ENCODE measurements at regions not wholly inside any gene's neighbourhood (a gene's known extent, or its start where the extent isn't known, plus 50 kb on each side); places are given as distances from the start of the nearest gene placed in this dataset.

- no peaks in the 10 kb centered on the region for H3K36me3 ChIP-seq (ENCODE audit: insufficient read depth, low read length)
- no peaks in the 10 kb centered on the region for H3F3A ChIP-seq (ENCODE audit: insufficient read depth, low read length, poor library complexity, severe bottlenecking)
- H3K27ac ChIP-seq (ENCODE audit: low read length), result no peak overlapping the region
- no peaks in the 10 kb centered on the region for H3K79me2 ChIP-seq (replicated peaks; ENCODE audit: insufficient read depth, low read length)
- H3K4me3 ChIP-seq (ENCODE audit: low read length), result no peak overlapping the region
- no peaks in the 10 kb centered on the region for H3K27me3 ChIP-seq (ENCODE audit: insufficient read depth, low read depth, low read length)
- no peaks in the 10 kb centered on the region for H4K20me1 ChIP-seq (ENCODE audit: insufficient read depth)
- no peak overlapping the region for H2AFZ ChIP-seq (ENCODE audit: low read depth, low read length)
- H3K4me2 ChIP-seq (ENCODE audit: low read length), result no peak overlapping the region
- H3K9me3 ChIP-seq (ENCODE audit: low read length), result no peaks in the 10 kb centered on the region
- no peaks in the 10 kb centered on the region for H3K9me2 ChIP-seq (ENCODE audit: insufficient read depth, low read length)
- TF ChIP-seq SMC3 (conservative IDR thresholded peaks at IDR 0.05; ENCODE audit: poor library complexity) (no peak), MXI1 (conservative IDR thresholded peaks at IDR 0.05; ENCODE audit: poor library complexity, severe bottlenecking) (no peak)
- no peak overlapping the region for H3K9ac ChIP-seq (ENCODE audit: low read length)
Observed at GRCh38 chr3:145903472-145904013, 257.4 kb downstream of the PLOD2 start.

- Histone ChIP-seq H3K4me2 (ENCODE audit: low read length) (no peak overlapping the region), H3K27me3 (ENCODE audit: insufficient read depth, low read depth, low read length) (no peaks in the 10 kb centered on the region), H3K4me3 (ENCODE audit: low read length) (no peak overlapping the region), H3K9me2 (ENCODE audit: insufficient read depth, low read length) (no peaks in the 10 kb centered on the region), H3K9ac (ENCODE audit: low read length) (no peak overlapping the region), H4K20me1 (ENCODE audit: insufficient read depth) (no peaks in the 10 kb centered on the region), H3K79me2 (replicated peaks; ENCODE audit: insufficient read depth, low read length) (no peaks in the 10 kb centered on the region), H2AFZ (ENCODE audit: low read depth, low read length) (no peak overlapping the region), H3F3A (ENCODE audit: insufficient read depth, low read length, poor library complexity, severe bottlenecking) (no peaks in the 10 kb centered on the region), H3K36me3 (ENCODE audit: insufficient read depth, low read length) (no peaks in the 10 kb centered on the region), H3K9me3 (ENCODE audit: low read length) (no peaks in the 10 kb centered on the region), H3K27ac (ENCODE audit: low read length) (no peak overlapping the region)
- TF ChIP-seq CTCF (IDR thresholded peaks at IDR 0.05; ENCODE audit: poor library complexity, severe bottlenecking) (no peak), EP300 (conservative IDR thresholded peaks at IDR 0.05; ENCODE audit: poor library complexity, severe bottlenecking) (no peak), SMC3 (conservative IDR thresholded peaks at IDR 0.05; ENCODE audit: poor library complexity) (no peak), REST (IDR thresholded peaks at IDR 0.05; ENCODE audit: borderline replicate concordance) (no peak), EZH2 (IDR thresholded peaks at IDR 0.05; ENCODE audit: borderline replicate concordance, insufficient read depth, low read length, poor library complexity, severe bottlenecking) (no peak), RAD21 (conservative IDR thresholded peaks at IDR 0.05) (no peak), MXI1 (conservative IDR thresholded peaks at IDR 0.05; ENCODE audit: poor library complexity, severe bottlenecking) (no peak), TAF1 (IDR thresholded peaks at IDR 0.05; ENCODE audit: low read depth) (no peak), POLR2AphosphoS5 (IDR thresholded peaks at IDR 0.05) (no peak)
Observed at GRCh38 chr3:145904138-145904537, 256.8 kb downstream of the PLOD2 start.
